Lower lobe of right lung (tissue), 2 donors: ENCODE measurements at regions not wholly inside any gene's neighbourhood (a gene's known extent, or its start where the extent isn't known, plus 50 kb on each side); places are given as distances from the start of the nearest gene placed in this dataset.

Experiments used
- ATAC-seq, 2 donors: fragments of 200-7000 bp; cut with Tn5 transposase; one replicate each; pipeline ENCODE4 v1.9.1; 2020 to 2022; ENCODE audit warnings: mild to moderate bottlenecking in 2 of 2, moderate library complexity in 2 of 2
- DNase-seq: peaks from one replicate; pipeline ENCODE4 v3.0.0-alpha.2; 2020
- H3K27ac ChIP-seq: fragments of 200-600 bp; one replicate; pipeline ENCODE4 v1.8.0; 2022
- H3K27me3 ChIP-seq: fragments of 200-600 bp; one replicate; pipeline ENCODE4 v1.8.0; 2022; ENCODE audit warnings: low read depth
- H3K36me3 ChIP-seq: fragments of 200-600 bp; one replicate; pipeline ENCODE4 v1.8.0; 2022; ENCODE audit warnings: mild to moderate bottlenecking
- H3K4me1 ChIP-seq: fragments of 200-600 bp; one replicate; pipeline ENCODE4 v1.8.0; 2022
- H3K4me3 ChIP-seq: fragments of 200-600 bp; one replicate; pipeline ENCODE4 v1.8.0; 2022; ENCODE audit warnings: mild to moderate bottlenecking
- H3K9me3 ChIP-seq: fragments of 200-600 bp; one replicate; pipeline ENCODE4 v1.8.0; 2022
- CTCF ChIP-seq: fragments of 200-600 bp; IDR thresholded peaks from one replicate; pipeline ENCODE4 v1.8.0; 2022; ENCODE audit warnings: antibody characterized with exemption, mild to moderate bottlenecking
- intact Hi-C: fragments of 100-400 bp; cut with DNase I; formaldehyde crosslinking; loops from one replicate; pipeline ENCODE4 v1.11.0; 2022
- donor health status: DM: no; HTN: yes; CAD: no; lungs with severe emphysema.

- TF ChIP-seq CTCF, result no peak
- Histone ChIP-seq H3K36me3 (no peaks in the 10 kb centered on the region), H3K27ac (no peak overlapping the region), H3K4me1 (no peaks in the 10 kb centered on the region), H3K4me3 (no peak overlapping the region), H3K9me3 (no peaks in the 10 kb centered on the region), H3K27me3 (no peaks in the 10 kb centered on the region)
- DNase-seq (no peak), ATAC-seq (no peak)
- intact Hi-C loops, result no loop called here
These were observed 206.4 kb upstream of the IL12B start for GRCh38 chr5:159536646-159537045.

- TF ChIP-seq CTCF, result no peak
- DNase-seq (no peak), ATAC-seq (no peak)
- intact Hi-C loops, result no loop called here
- Histone ChIP-seq H3K27ac (no peak overlapping the region), H3K4me1 (peaks cover 4% of the 10 kb centered on the region), H3K36me3 (no peaks in the 10 kb centered on the region), H3K4me3 (no peak overlapping the region), H3K27me3 (no peaks in the 10 kb centered on the region), H3K9me3 (no peaks in the 10 kb centered on the region)
These were observed 209.4 kb upstream of the IL12B start for GRCh38 chr5:159539678-159540077.

GRCh38 chr5:159543326-159543725, 213.0 kb upstream of the IL12B start:
- H3K27ac ChIP-seq, result no peak overlapping the region
- H3K4me1 ChIP-seq, result peaks cover 4% of the 10 kb centered on the region
- H3K36me3 ChIP-seq, result no peaks in the 10 kb centered on the region
- H3K27me3 ChIP-seq, result no peaks in the 10 kb centered on the region
- intact Hi-C loops, result no loop called here
- no peak for DNase-seq
- no peak for ATAC-seq
- TF ChIP-seq CTCF, result no peak
- no peak overlapping the region for H3K4me3 ChIP-seq
- H3K9me3 ChIP-seq, result peaks cover 6% of the 10 kb centered on the region

GRCh38 chr5:159545156-159545555, 214.9 kb upstream of the IL12B start:
- Histone ChIP-seq H3K4me3 (no peak overlapping the region), H3K9me3 (peaks cover 6% of the 10 kb centered on the region), H3K27ac (no peak overlapping the region), H3K27me3 (no peaks in the 10 kb centered on the region), H3K36me3 (no peaks in the 10 kb centered on the region), H3K4me1 (peaks cover 4% of the 10 kb centered on the region)
- ATAC-seq, result no peak
- intact Hi-C loops, result no loop called here
- DNase-seq, result no peak
- no peak for TF ChIP-seq CTCF

GRCh38 chr5:159547466-159548195, 217.3 kb upstream of the IL12B start:
- DNase-seq (no peak), ATAC-seq (no peak)
- no peak overlapping the region for H3K27ac ChIP-seq
- no peak overlapping the region for H3K4me3 ChIP-seq
- no peaks in the 10 kb centered on the region for H3K36me3 ChIP-seq
- peaks cover 4% of the 10 kb centered on the region for H3K4me1 ChIP-seq
- H3K27me3 ChIP-seq, result no peaks in the 10 kb centered on the region
- intact Hi-C loops, result no loop called here
- peaks cover 6% of the 10 kb centered on the region for H3K9me3 ChIP-seq
- no peak for TF ChIP-seq CTCF
